HCT116 (cell line): ENCODE measurements at regions not wholly inside any gene's neighbourhood (a gene's known extent, or its start where the extent isn't known, plus 50 kb on each side); places are given as distances from the start of the nearest gene placed in this dataset.
"Not testable (repeated sequence)": the region's sequence is repeated elsewhere in the genome, so short reads cannot be mapped to it uniquely, and the experiment has no call there.

Experiments used
- ATAC-seq: fragments of 200-7000 bp; cut with Tn5 transposase; 2 replicates; pipeline ENCODE4 v1.9.1; 2020; ENCODE audit warnings: mild to moderate bottlenecking, moderate library complexity
- BruUV-seq: library from RNA; stranded (reverse); fragments of 400-500 nt; replicated peaks from 2 replicates; lab custom pipeline; 2021; lab: Mats Ljungman, UMichigan
- CTCF ChIA-PET: fragments of 300-600 bp; sonication (Branson Sonifier 250); formaldehyde crosslinking; loops from one replicate; lab custom pipeline; 2021; ENCODE audit warnings: antibody characterized with exemption; lab: Charles Lee
- POLR2A ChIA-PET: fragments of 300-600, 350-600 bp; sonication (Branson Sonifier 250); formaldehyde crosslinking; loops from one replicate; lab custom pipeline; 2021; ENCODE audit warnings: antibody characterized with exemption; lab: Charles Lee
- RAD21 ChIA-PET, 2 experiments: fragments of 300-600 bp; sonication (Branson Sonifier 250); formaldehyde crosslinking; loops; one replicate each; lab custom pipeline; 2023; ENCODE audit warnings: low total read pairs in 2 of 2; ENCODE audit not compliant: uncharacterized antibody in 2 of 2, unreplicated experiment in 2 of 2, low non-redundant PET in 1 of 2; lab: Charles Lee
- DNase-seq: peaks from one replicate; pipeline ENCODE4 v3.0.0-alpha.2; 2010; ENCODE audit warnings: low read depth, low spot score
- H2AFZ ChIP-seq: fragments of 200-600 bp; shearing (Covaris generic), sonication (generic); 2 replicates; pipeline ENCODE4 v1.6.1; 2017; ENCODE audit warnings: low read depth, mixed run types, mixed read lengths, antibody characterized with exemption, low read length; ENCODE audit not compliant: poor library complexity, severe bottlenecking
- H3K27ac ChIP-seq: 2 replicates; pipeline ENCODE4 v1.5.1; 2012; ENCODE audit warnings: low read depth, low read length
- H3K27me3 ChIP-seq: fragments of 200-600 bp; sonication (generic); 2 replicates; pipeline ENCODE4 v1.6.1; 2016; ENCODE audit warnings: mixed run types, low read length, mixed read lengths; ENCODE audit not compliant: insufficient read depth
- H3K36me3 ChIP-seq, 2 experiments: fragments of 200-500 bp in 1 of 2; fragments of 200-600 bp in 1 of 2; sonication (Bioruptor generic) in 1 of 2; sonication (generic) in 1 of 2; 2 replicates each; pipeline versions ENCODE4 v1.5.1 to v1.6.1; 2014 to 2016; ENCODE audit warnings: low read length in 2 of 2, inconsistent platforms in 1 of 2, mixed read lengths in 1 of 2, mixed run types in 1 of 2; ENCODE audit not compliant: insufficient read depth in 2 of 2, control insufficient read depth in 1 of 2
- H3K4me1 ChIP-seq, 2 experiments: fragments of 200-600 bp in 1 of 2; sonication (generic) in 1 of 2; 2 replicates each; pipeline versions ENCODE4 v1.5.1 to v1.6.1; 2012 to 2017; ENCODE audit warnings: low read length in 2 of 2, inconsistent platforms in 1 of 2, mild to moderate bottlenecking in 1 of 2, mixed read lengths in 1 of 2, mixed run types in 1 of 2, moderate library complexity in 1 of 2; ENCODE audit not compliant: insufficient read depth in 2 of 2, control insufficient read depth in 1 of 2
- H3K4me2 ChIP-seq: fragments of 200-600 bp; sonication (generic); 2 replicates; pipeline ENCODE4 v1.6.1; 2017; ENCODE audit warnings: mixed run types, low read length, mixed read lengths
- H3K4me3 ChIP-seq, 2 experiments: fragments of 200-600 bp in 1 of 2; sonication (generic) in 1 of 2; replicated peaks in 1 of 2; 2 replicates each; pipeline ENCODE4 v1.5.1; 2011 to 2016; ENCODE audit warnings: low read length in 2 of 2, control low read depth in 1 of 2, low read depth in 1 of 2, mild to moderate bottlenecking in 1 of 2, mixed read lengths in 1 of 2, mixed run types in 1 of 2
- H3K79me2 ChIP-seq: fragments of 200-600 bp; sonication (generic); 2 replicates; pipeline ENCODE4 v1.6.1; 2017; ENCODE audit warnings: mild to moderate bottlenecking, mixed run types, low read length, moderate library complexity, mixed read lengths; ENCODE audit not compliant: insufficient read depth
- H3K9ac ChIP-seq: fragments of 200-600 bp; sonication (generic); 2 replicates; pipeline ENCODE4 v1.6.1; 2016; ENCODE audit warnings: low read length, mixed read lengths
- H3K9me2 ChIP-seq: fragments of 200-600 bp; sonication (generic), shearing (Covaris generic); 2 replicates; pipeline ENCODE4 v1.6.1; 2017; ENCODE audit warnings: mixed run types, mild to moderate bottlenecking, moderate library complexity; ENCODE audit not compliant: insufficient read depth
- H3K9me3 ChIP-seq, 2 experiments: fragments of 200-500 bp in 1 of 2; fragments of 200-600 bp in 1 of 2; sonication (Bioruptor generic) in 1 of 2; sonication (generic) in 1 of 2; 2 replicates each; pipeline ENCODE4 v1.6.1; 2014 to 2017; ENCODE audit warnings: low read length in 2 of 2, mixed read lengths in 2 of 2, inconsistent platforms in 1 of 2, low read depth in 1 of 2, mild to moderate bottlenecking in 1 of 2, mixed run types in 1 of 2, moderate library complexity in 1 of 2; ENCODE audit not compliant: control insufficient read depth in 1 of 2, insufficient read depth in 1 of 2
- H4K20me1 ChIP-seq: fragments of 200-600 bp; sonication (generic), shearing (Covaris generic); 2 replicates; pipeline ENCODE4 v1.6.1; 2017; ENCODE audit warnings: mixed run types, mild to moderate bottlenecking, moderate library complexity; ENCODE audit not compliant: insufficient read depth
- ELF1 ChIP-seq: IDR thresholded peaks from 2 replicates; pipeline ENCODE4 v1.6.1; 2012; ENCODE audit warnings: low read depth, borderline replicate concordance
- EZH2 ChIP-seq: fragments of 200-600 bp; sonication (generic); IDR thresholded peaks from 2 replicates; pipeline ENCODE4 v1.6.1; 2017; ENCODE audit warnings: antibody characterized with exemption, mixed run types
- EZH2phosphoT487 ChIP-seq: fragments of 200-600 bp; IDR thresholded peaks from 2 replicates; pipeline ENCODE4 v1.6.1; 2018; ENCODE audit warnings: antibody characterized with exemption, borderline replicate concordance
- FOSL1 ChIP-seq: IDR thresholded peaks from 2 replicates; pipeline ENCODE4 v1.6.1; 2012; ENCODE audit warnings: low read depth
- JUND ChIP-seq: IDR thresholded peaks from 2 replicates; pipeline ENCODE4 v1.6.1; 2012
- POLR2A ChIP-seq: IDR thresholded peaks from 2 replicates; pipeline ENCODE4 v1.7.0; 2011; ENCODE audit warnings: borderline replicate concordance; ENCODE audit not compliant: insufficient read depth, insufficient read length; ENCODE audit errors: extremely low read depth
- POLR2AphosphoS5 ChIP-seq: IDR thresholded peaks from 2 replicates; pipeline ENCODE4 v1.6.1; 2011; ENCODE audit warnings: mild to moderate bottlenecking, low read depth, low read length, moderate library complexity
- RAD21 ChIP-seq: IDR thresholded peaks from 2 replicates; pipeline ENCODE4 v1.6.1; 2012; ENCODE audit warnings: low read depth, mild to moderate bottlenecking
- SIN3A ChIP-seq: IDR thresholded peaks from 2 replicates; pipeline ENCODE4 v1.6.1; 2012; ENCODE audit warnings: low read depth
- SRF ChIP-seq: IDR thresholded peaks from 2 replicates; pipeline ENCODE4 v1.6.1; 2012; ENCODE audit warnings: low read depth
- YY1 ChIP-seq: IDR thresholded peaks from 2 replicates; pipeline ENCODE4 v1.6.1; 2011; ENCODE audit warnings: low read length, low read depth, moderate library complexity, mild to moderate bottlenecking; ENCODE audit not compliant: insufficient replicate concordance; ENCODE audit errors: extremely low read depth
- intact Hi-C: fragments of 100-400 bp; cut with micrococcal nuclease; formaldehyde crosslinking; loops from 2 replicates; pipeline ENCODE4 v1.10.0; 2022
- TF ChIP-seq, protein P1 (sequence below): IDR thresholded peaks from 2 replicates; pipeline ENCODE4 v1.6.1; 2012
- TF ChIP-seq, protein P2 (sequence below), 3 experiments: fragments of 200-600 bp in 1 of 3; sonication (generic) in 1 of 3; IDR thresholded peaks in 2 of 3; conservative IDR thresholded peaks in 1 of 3; 2 replicates each; pipeline ENCODE4 v1.5.1; 2012 to 2017; ENCODE audit warnings: low read depth in 2 of 3, low read length in 2 of 3, antibody characterized with exemption in 1 of 3, borderline replicate concordance in 1 of 3, control low read depth in 1 of 3, mild to moderate bottlenecking in 1 of 3, mixed read lengths in 1 of 3, mixed run types in 1 of 3, moderate library complexity in 1 of 3; ENCODE audit not compliant: insufficient read depth in 1 of 3

DNA sequence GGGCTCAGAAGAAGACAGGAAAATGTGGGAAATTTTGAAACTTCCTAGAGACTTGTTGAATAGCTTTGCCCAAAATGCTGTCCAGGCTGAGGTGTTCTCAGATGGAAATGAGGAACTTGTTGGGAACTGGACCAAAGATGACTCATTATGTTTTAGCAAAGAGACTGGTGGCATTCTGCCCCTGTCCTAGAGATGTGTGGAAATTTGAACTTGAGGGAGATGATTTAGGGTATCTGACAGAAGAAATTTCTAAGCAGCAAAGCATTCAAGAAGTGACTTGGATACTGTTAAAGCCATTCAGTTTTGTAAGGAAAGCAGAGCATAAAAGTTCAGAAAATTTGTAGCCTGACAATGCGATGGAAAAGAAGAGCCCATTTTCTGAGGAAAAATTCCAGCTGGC, 1052.7 kb downstream of the ROBO2 start:
- H3K4me1 ChIP-seq, H3K9ac ChIP-seq, POLR2A ChIA-PET, H3K79me2 ChIP-seq, H3K9me2 ChIP-seq, H3K36me3 ChIP-seq, DNase-seq, RAD21 ChIA-PET, H3K27ac ChIP-seq, BruUV-seq, H2AFZ ChIP-seq, ATAC-seq, H3K4me3 ChIP-seq, H4K20me1 ChIP-seq, H3K27me3 ChIP-seq, CTCF ChIA-PET, intact Hi-C loops, H3K4me2 ChIP-seq: not testable (repeated sequence)
- peaks cover 4 to 19% of the 10 kb centered on the region in 2 experiments; a peak in 2 of 4 replicates for H3K9me3 ChIP-seq

DNA sequence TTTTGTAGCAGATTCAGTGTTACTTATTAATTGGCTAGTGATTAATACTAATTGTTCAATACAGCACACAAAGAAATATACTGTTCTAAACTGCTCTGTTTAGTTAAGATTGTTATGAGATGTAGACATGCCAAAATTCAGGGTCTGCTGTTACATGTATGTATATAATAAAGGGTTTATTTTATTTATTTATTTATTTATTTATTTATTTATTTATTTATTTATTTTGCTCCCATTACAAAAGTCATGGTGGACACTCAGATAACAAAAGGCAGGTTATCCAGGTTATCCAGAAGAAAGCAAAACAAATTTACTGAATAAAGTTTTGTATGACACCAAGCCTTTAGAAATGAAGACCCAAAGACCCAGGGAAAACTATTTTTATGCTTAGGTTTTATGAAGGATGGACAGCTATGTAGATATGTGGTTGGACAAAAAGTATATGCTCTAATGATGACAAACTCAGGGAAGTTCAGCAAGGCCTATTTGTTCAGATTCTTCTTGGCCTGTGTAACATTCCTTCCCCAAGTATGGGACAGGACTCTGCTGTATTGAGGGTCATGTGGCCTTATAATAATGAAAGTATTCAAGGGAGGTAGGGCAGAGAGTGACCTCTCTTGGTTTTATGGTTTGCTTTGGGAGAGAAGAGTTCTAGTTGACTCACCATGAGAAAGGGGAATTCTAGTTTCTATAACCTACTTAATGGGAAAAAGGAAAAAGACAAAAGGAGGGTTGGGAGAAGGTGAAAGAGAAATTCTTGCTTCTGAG, 1056.8 kb downstream of the ROBO2 start:
- Histone ChIP-seq H3K79me2 (no peaks in the 10 kb centered on the region), H3K9me2 (no peaks in the 10 kb centered on the region), H3K27me3 (no peaks in the 10 kb centered on the region), H3K4me2 (no peak overlapping the region), H3K27ac (no peak overlapping the region), H3K9ac (no peak overlapping the region), H3K4me1 (no peaks in the 10 kb centered on the region), H3K36me3 (no peaks in the 10 kb centered on the region), H4K20me1 (no peaks in the 10 kb centered on the region), H2AFZ (no peak overlapping the region), H3K4me3 (no peak overlapping the region), H3K9me3 (peaks cover 0 to 9% of the 10 kb centered on the region in 2 experiments; a peak in 2 of 4 replicates)
- ChIA-PET POLR2A (no interaction called here), CTCF (no interaction called here), RAD21 (no interaction called here)
- ATAC-seq = no peak
- no peak for DNase-seq
- BruUV-seq = no TSS peak
- no peak for TF ChIP-seq JUND
- TF ChIP-seq SIN3A = no peak
- no peak for TF ChIP-seq EZH2
- TF ChIP-seq EZH2phosphoT487 = no peak
- TF ChIP-seq, protein P1, sequence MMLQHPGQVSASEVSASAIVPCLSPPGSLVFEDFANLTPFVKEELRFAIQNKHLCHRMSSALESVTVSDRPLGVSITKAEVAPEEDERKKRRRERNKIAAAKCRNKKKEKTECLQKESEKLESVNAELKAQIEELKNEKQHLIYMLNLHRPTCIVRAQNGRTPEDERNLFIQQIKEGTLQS = no peak
- TF ChIP-seq POLR2A = no peak
- TF ChIP-seq ELF1 = no peak
- TF ChIP-seq FOSL1 = no peak
- no peak for TF ChIP-seq SRF
- no peak for TF ChIP-seq POLR2AphosphoS5
- TF ChIP-seq, protein P2, sequence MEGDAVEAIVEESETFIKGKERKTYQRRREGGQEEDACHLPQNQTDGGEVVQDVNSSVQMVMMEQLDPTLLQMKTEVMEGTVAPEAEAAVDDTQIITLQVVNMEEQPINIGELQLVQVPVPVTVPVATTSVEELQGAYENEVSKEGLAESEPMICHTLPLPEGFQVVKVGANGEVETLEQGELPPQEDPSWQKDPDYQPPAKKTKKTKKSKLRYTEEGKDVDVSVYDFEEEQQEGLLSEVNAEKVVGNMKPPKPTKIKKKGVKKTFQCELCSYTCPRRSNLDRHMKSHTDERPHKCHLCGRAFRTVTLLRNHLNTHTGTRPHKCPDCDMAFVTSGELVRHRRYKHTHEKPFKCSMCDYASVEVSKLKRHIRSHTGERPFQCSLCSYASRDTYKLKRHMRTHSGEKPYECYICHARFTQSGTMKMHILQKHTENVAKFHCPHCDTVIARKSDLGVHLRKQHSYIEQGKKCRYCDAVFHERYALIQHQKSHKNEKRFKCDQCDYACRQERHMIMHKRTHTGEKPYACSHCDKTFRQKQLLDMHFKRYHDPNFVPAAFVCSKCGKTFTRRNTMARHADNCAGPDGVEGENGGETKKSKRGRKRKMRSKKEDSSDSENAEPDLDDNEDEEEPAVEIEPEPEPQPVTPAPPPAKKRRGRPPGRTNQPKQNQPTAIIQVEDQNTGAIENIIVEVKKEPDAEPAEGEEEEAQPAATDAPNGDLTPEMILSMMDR (IDR thresholded peaks at IDR 0.05 in 2 of 3, conservative IDR thresholded peaks at IDR 0.05 in 1 of 3; ENCODE audit: borderline replicate concordance in 1 of 3, insufficient read depth in 1 of 3, low read depth in 2 of 3, low read length in 2 of 3) = no peak
- no peak for TF ChIP-seq RAD21
- TF ChIP-seq YY1 = no peak
- TF ChIP-seq, all 23 proteins: peak for 0
- intact Hi-C loops = no loop called here
